ENCODE measurements at regions not wholly inside any gene's neighbourhood (a gene's known extent, or its start where the extent isn't known, plus 50 kb on each side); places are given as distances from the start of the nearest gene placed in this dataset.

DNA sequence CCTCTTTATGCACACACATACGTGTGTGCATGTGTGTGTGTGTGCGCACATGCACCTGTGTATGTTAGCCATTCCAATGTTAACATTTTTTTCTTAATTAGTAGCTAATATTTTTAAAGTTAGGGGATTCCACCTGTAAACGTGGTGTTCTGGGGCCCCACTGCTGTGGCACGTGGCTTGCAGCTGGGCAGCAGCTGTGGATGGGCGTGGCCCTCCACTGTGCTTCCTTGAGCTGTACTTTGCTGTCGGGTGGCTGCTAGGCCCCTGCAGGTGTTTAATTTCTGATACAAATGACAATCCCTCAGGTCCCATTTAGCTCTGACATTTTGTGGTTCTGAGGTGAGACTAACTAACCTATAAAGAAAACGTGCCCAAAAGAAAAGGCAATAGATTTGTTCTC, 58.9 kb upstream of the GJB6 start:
- DNase-seq: no peak
- Histone ChIP-seq H2BK5ac (ENCODE audit: insufficient read length, low read length) (no peak overlapping the region), H3K56ac (ENCODE audit: insufficient read length, low read depth, low read length) (no peak overlapping the region), H3K27me3 (ENCODE audit: insufficient read depth, low read length) (no peaks in the 10 kb centered on the region), H4K8ac (replicated peaks; ENCODE audit: insufficient read length, low read depth, low read length) (no peak overlapping the region), H3K79me1 (ENCODE audit: insufficient read depth, low read depth, low read length, poor library complexity, severe bottlenecking) (no peaks in the 10 kb centered on the region), H3K23ac (ENCODE audit: insufficient read length, low read depth, low read length) (no peak overlapping the region), H3K9me3 (ENCODE audit: control insufficient read depth, low read depth, low read length) (no peaks in the 10 kb centered on the region), H3K79me2 (ENCODE audit: insufficient read depth, low read length) (no peaks in the 10 kb centered on the region), H3T11ph (ENCODE audit: low read length) (no peak overlapping the region), H3K27ac (ENCODE audit: insufficient read length, low read depth, low read length) (no peak overlapping the region), H3K14ac (ENCODE audit: insufficient read depth, low read length) (no peak overlapping the region), H4K20me1 (ENCODE audit: control insufficient read depth, insufficient read depth, insufficient read length) (no peaks in the 10 kb centered on the region), H3K4me2 (ENCODE audit: insufficient read depth, insufficient read length, low read length) (no peak overlapping the region), H2BK15ac (ENCODE audit: low read depth, low read length) (no peak overlapping the region), H3K18ac (ENCODE audit: insufficient read length, low read depth, low read length) (no peak overlapping the region), H3K9ac (ENCODE audit: extremely low read depth, insufficient read length, low read length) (no peak overlapping the region), H4K91ac (ENCODE audit: insufficient read length, low read depth, low read length) (no peak overlapping the region), H2BK20ac (ENCODE audit: low read depth, low read length, poor library complexity, severe bottlenecking) (no peak overlapping the region), H2AFZ (ENCODE audit: low read length) (no peak overlapping the region), H2BK120ac (ENCODE audit: low read depth, low read length, poor library complexity, severe bottlenecking) (no peak overlapping the region), H2BK12ac (ENCODE audit: insufficient read length, low read depth, low read length) (no peak overlapping the region), H3K23me2 (ENCODE audit: insufficient read length, low read depth, low read length, poor library complexity, severe bottlenecking) (no peaks in the 10 kb centered on the region), H3K4ac (ENCODE audit: low read depth, low read length) (no peak overlapping the region), H3K4me1 (ENCODE audit: insufficient read depth, low read length) (no peaks in the 10 kb centered on the region), H4K5ac (ENCODE audit: insufficient read length, low read depth, low read length) (no peak overlapping the region), H2AK5ac (ENCODE audit: insufficient read length, low read length) (no peak overlapping the region)
- H3K36me3 Mint-ChIP-seq (ENCODE audit: insufficient read depth in 1 of 3, low read depth in 3 of 3): peaks cover 4 to 7% (median 6%) of the 10 kb centered on the region in 3 experiments; a peak in 3 of 7 replicates
- no peak overlapping the region for H3K4me3 Mint-ChIP-seq
- H3K27me3 Mint-ChIP-seq (ENCODE audit: low read depth): no peaks in the 10 kb centered on the region; the same call in 1 of the 2 replicates
- WGBS (ENCODE audit: extremely low coverage, insufficient read length, low lambda C conversion rate): no CpG with 5 or more reads among the region's 7 CpGs
- TF ChIP-seq, protein P1, sequence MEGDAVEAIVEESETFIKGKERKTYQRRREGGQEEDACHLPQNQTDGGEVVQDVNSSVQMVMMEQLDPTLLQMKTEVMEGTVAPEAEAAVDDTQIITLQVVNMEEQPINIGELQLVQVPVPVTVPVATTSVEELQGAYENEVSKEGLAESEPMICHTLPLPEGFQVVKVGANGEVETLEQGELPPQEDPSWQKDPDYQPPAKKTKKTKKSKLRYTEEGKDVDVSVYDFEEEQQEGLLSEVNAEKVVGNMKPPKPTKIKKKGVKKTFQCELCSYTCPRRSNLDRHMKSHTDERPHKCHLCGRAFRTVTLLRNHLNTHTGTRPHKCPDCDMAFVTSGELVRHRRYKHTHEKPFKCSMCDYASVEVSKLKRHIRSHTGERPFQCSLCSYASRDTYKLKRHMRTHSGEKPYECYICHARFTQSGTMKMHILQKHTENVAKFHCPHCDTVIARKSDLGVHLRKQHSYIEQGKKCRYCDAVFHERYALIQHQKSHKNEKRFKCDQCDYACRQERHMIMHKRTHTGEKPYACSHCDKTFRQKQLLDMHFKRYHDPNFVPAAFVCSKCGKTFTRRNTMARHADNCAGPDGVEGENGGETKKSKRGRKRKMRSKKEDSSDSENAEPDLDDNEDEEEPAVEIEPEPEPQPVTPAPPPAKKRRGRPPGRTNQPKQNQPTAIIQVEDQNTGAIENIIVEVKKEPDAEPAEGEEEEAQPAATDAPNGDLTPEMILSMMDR (conservative IDR thresholded peaks at IDR 0.05): no peak
- no peaks in the 10 kb centered on the region for H3K4me1 Mint-ChIP-seq
- H3K9me3 Mint-ChIP-seq: peaks cover 14% of the 10 kb centered on the region in 2 experiments
- H3K27ac Mint-ChIP-seq: no peak overlapping the region
